Inflammatory macrophage treated with lipopolysaccharide for 1 hour (primary cell): ENCODE measurements at regions not wholly inside any gene's neighbourhood (a gene's known extent, or its start where the extent isn't known, plus 50 kb on each side); places are given as distances from the start of the nearest gene placed in this dataset.
"Not testable (repeated sequence)": the region's sequence is repeated elsewhere in the genome, so short reads cannot be mapped to it uniquely, and the experiment has no call there.

Experiments used
- DNase-seq, 2 donors: peaks; one replicate each; pipeline ENCODE4 v3.0.0-alpha.2; 2020 to 2022

GRCh38 chr13:67383109-67383757, 153.1 kb upstream of the PCDH9 start:
- DNase-seq: not testable (repeated sequence)

GRCh38 chr13:67377919-67378318, 147.8 kb upstream of the PCDH9 start:
- no peak for DNase-seq

GRCh38 chr13:67374391-67374790, 144.3 kb upstream of the PCDH9 start:
- no peak for DNase-seq

- no peak for DNase-seq
Observed at GRCh38 chr13:67372868-67373464, 142.8 kb upstream of the PCDH9 start.

GRCh38 chr13:67369895-67370660, 139.9 kb upstream of the PCDH9 start:
- no peak for DNase-seq

GRCh38 chr13:67367399-67367798, 137.3 kb upstream of the PCDH9 start:
- no peak for DNase-seq

- DNase-seq: no peak
Observed at GRCh38 chr13:67366533-67366932, 136.4 kb upstream of the PCDH9 start.

- DNase-seq: no peak
Observed at GRCh38 chr13:67355812-67356476, 125.8 kb upstream of the PCDH9 start.

- DNase-seq: no peak
Observed at GRCh38 chr13:67353941-67354340, 123.8 kb upstream of the PCDH9 start.

- no peak for DNase-seq
Observed at GRCh38 chr13:67353031-67353430, 122.9 kb upstream of the PCDH9 start.

- no peak for DNase-seq
Observed at GRCh38 chr13:67351909-67352308, 121.8 kb upstream of the PCDH9 start.

- DNase-seq: no peak
Observed at GRCh38 chr13:67351114-67351513, 121.0 kb upstream of the PCDH9 start.

GRCh38 chr13:67343777-67344176, 113.6 kb upstream of the PCDH9 start:
- no peak for DNase-seq

- DNase-seq: no peak
Observed at GRCh38 chr13:67341406-67341805, 111.3 kb upstream of the PCDH9 start.

GRCh38 chr13:67330149-67330548, 100.0 kb upstream of the PCDH9 start:
- no peak for DNase-seq

- DNase-seq: no peak
Observed at GRCh38 chr13:67328895-67329294, 98.8 kb upstream of the PCDH9 start.

GRCh38 chr13:67318860-67319259, 88.7 kb upstream of the PCDH9 start:
- DNase-seq: no peak

GRCh38 chr13:67318398-67318797, 88.3 kb upstream of the PCDH9 start:
- no peak for DNase-seq

GRCh38 chr13:67314405-67314804, 84.3 kb upstream of the PCDH9 start:
- DNase-seq: no peak

- no peak for DNase-seq
Observed at GRCh38 chr13:67308004-67308772, 78.1 kb upstream of the PCDH9 start.

- DNase-seq: no peak
Observed at GRCh38 chr13:67306742-67307141, 76.6 kb upstream of the PCDH9 start.

GRCh38 chr13:67303661-67304333, 73.7 kb upstream of the PCDH9 start:
- no peak for DNase-seq
